Erythroblast (primary cell): ENCODE measurements at regions not wholly inside any gene's neighbourhood (a gene's known extent, or its start where the extent isn't known, plus 50 kb on each side); places are given as distances from the start of the nearest gene placed in this dataset.

Experiments
- GATA1 ChIP-seq: IDR thresholded peaks from 2 replicates; pipeline ENCODE4 v1.6.1; 2011; ENCODE audit warnings: low read depth, mild to moderate bottlenecking, control low read depth, low read length, moderate library complexity
- POLR2A ChIP-seq: IDR thresholded peaks from 2 replicates; pipeline ENCODE4 v1.6.1; 2011; ENCODE audit warnings: mild to moderate bottlenecking, low read length

- no peak for TF ChIP-seq POLR2A
- TF ChIP-seq GATA1, result no peak
Observed at GRCh38 chr14:89575386-89576061, 158.5 kb upstream of the FOXN3 start.
